T-helper 1 cell treated with Interleukin-12 subunit alpha and Interleukin-12 subunit beta and Interleukin-4 antibody, amounts not matched to agents 30 μg/mL and 1 μg/mL, for 36 hours (primary cell): ENCODE measurements at regions not wholly inside any gene's neighbourhood (a gene's known extent, or its start where the extent isn't known, plus 50 kb on each side); places are given as distances from the start of the nearest gene placed in this dataset.
A peak's percentile ranks its signal among the peaks of the same experiment; 100 is the strongest.

ENCODE experiments used
- H3K27ac Mint-ChIP-seq: one replicate; pipeline ENCODE4 v1.8.0; 2021; ENCODE audit warnings: mild to moderate bottlenecking, mixed read lengths
- H3K27me3 Mint-ChIP-seq: one replicate; pipeline ENCODE4 v1.8.0; 2021; ENCODE audit warnings: low read depth, mixed read lengths
- H3K36me3 Mint-ChIP-seq: one replicate; pipeline ENCODE4 v1.8.0; 2021; ENCODE audit warnings: low read depth, mixed read lengths
- H3K4me1 Mint-ChIP-seq: one replicate; pipeline ENCODE4 v1.8.0; 2021; ENCODE audit warnings: low read depth, mixed read lengths
- H3K4me3 Mint-ChIP-seq: one replicate; pipeline ENCODE4 v1.8.0; 2021; ENCODE audit warnings: mild to moderate bottlenecking, moderate library complexity, mixed read lengths
- H3K9me3 Mint-ChIP-seq: one replicate; pipeline ENCODE4 v1.8.0; 2021; ENCODE audit warnings: mixed read lengths

- no peaks in the 10 kb centered on the region for H3K9me3 Mint-ChIP-seq
- H3K36me3 Mint-ChIP-seq = no peaks in the 10 kb centered on the region
- H3K4me3 Mint-ChIP-seq = no peak overlapping the region
- H3K27me3 Mint-ChIP-seq = peaks cover 28% of the 10 kb centered on the region
- no peak overlapping the region for H3K27ac Mint-ChIP-seq
- H3K4me1 Mint-ChIP-seq = no peaks in the 10 kb centered on the region
These were observed 166.0 kb upstream of the UBL3 start for GRCh38 chr13:30016398-30016797.

DNA sequence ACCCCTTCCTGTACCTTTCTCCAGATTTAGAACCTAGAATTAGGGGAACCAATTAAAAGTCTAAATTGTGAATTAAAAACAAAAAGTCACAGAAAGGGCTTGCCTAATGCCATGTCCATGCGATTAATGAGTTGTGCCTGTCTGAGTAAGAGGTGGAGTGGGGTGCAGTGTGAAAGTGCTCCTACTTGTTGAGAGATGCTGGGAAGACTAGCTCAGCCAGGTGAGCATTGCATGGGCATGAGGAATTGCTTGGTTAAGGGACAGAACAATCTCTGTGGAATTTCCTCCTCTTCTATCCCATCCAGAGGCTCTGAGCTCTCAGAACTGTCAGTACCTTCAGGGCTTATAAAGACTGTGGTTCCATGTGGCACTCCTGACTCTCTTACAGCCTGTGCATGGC lies 159.0 kb upstream of the UBL3 start:
- Mint-ChIP-seq H3K4me1 (peaks cover 23% of the 10 kb centered on the region), H3K27ac (no peak overlapping the region), H3K27me3 (peaks cover 32% of the 10 kb centered on the region), H3K36me3 (no peaks in the 10 kb centered on the region), H3K9me3 (no peaks in the 10 kb centered on the region), H3K4me3 (no peak overlapping the region)

GRCh38 chr13:30006246-30006645 lies 155.8 kb upstream of the UBL3 start:
- peak overlapping the region; percentile 22 for H3K4me3 Mint-ChIP-seq
- no peaks in the 10 kb centered on the region for H3K9me3 Mint-ChIP-seq
- H3K27me3 Mint-ChIP-seq = peaks cover 29% of the 10 kb centered on the region
- H3K27ac Mint-ChIP-seq = peak overlapping the region; percentile 12
- H3K4me1 Mint-ChIP-seq = peaks cover 33% of the 10 kb centered on the region
- no peaks in the 10 kb centered on the region for H3K36me3 Mint-ChIP-seq

DNA sequence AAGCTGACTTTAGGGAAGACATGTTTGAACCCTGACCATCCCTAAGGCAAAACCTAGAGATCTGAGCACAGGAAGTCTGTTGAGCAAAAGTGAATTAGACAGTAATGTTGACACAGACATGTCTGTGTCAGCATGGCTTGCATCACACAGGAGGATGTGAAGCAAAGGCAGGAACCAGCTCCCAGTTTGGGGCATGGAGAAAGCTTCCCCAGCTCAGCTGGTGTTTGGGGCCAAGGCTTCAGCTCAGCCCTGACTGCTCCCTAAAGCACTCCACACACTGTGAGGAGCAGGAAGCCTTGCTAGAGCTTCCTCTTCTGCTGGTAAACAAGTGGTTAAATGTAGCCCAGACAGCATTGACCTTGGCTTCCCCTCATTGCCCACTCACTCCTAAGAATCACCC lies 153.8 kb upstream of the UBL3 start:
- Mint-ChIP-seq H3K4me3 (no peak overlapping the region), H3K36me3 (no peaks in the 10 kb centered on the region), H3K27ac (peak overlapping the region; percentile 0), H3K9me3 (no peaks in the 10 kb centered on the region), H3K4me1 (peaks cover 33% of the 10 kb centered on the region), H3K27me3 (peaks cover 15% of the 10 kb centered on the region)

- H3K27ac Mint-ChIP-seq = no peak overlapping the region
These were observed 152.2 kb upstream of the UBL3 start for GRCh38 chr13:30002577-30002976.

GRCh38 chr13:30000370-30000765 lies 150.0 kb upstream of the UBL3 start:
- Mint-ChIP-seq H3K27me3 (peaks cover 5% of the 10 kb centered on the region), H3K4me3 (no peak overlapping the region), H3K4me1 (peaks cover 20% of the 10 kb centered on the region), H3K27ac (no peak overlapping the region), H3K36me3 (no peaks in the 10 kb centered on the region), H3K9me3 (no peaks in the 10 kb centered on the region)

More at GRCh38 chr13:30002577-30002976, 152.2 kb upstream of the UBL3 start:
- Mint-ChIP-seq H3K36me3 (no peaks in the 10 kb centered on the region), H3K27me3 (peaks cover 6% of the 10 kb centered on the region), H3K4me3 (no peak overlapping the region), H3K9me3 (no peaks in the 10 kb centered on the region), H3K4me1 (peaks cover 33% of the 10 kb centered on the region)

GRCh38 chr13:29999492-30000369 lies 149.3 kb upstream of the UBL3 start:
- Mint-ChIP-seq H3K4me1 (peaks cover 13% of the 10 kb centered on the region), H3K27me3 (peaks cover 3% of the 10 kb centered on the region), H3K4me3 (no peak overlapping the region), H3K27ac (no peak overlapping the region), H3K36me3 (no peaks in the 10 kb centered on the region), H3K9me3 (no peaks in the 10 kb centered on the region)

GRCh38 chr13:29996316-29996715 lies 145.9 kb upstream of the UBL3 start:
- Mint-ChIP-seq H3K4me3 (no peak overlapping the region), H3K27ac (no peak overlapping the region), H3K9me3 (no peaks in the 10 kb centered on the region), H3K4me1 (no peaks in the 10 kb centered on the region), H3K36me3 (no peaks in the 10 kb centered on the region), H3K27me3 (no peaks in the 10 kb centered on the region)

- no peaks in the 10 kb centered on the region for H3K9me3 Mint-ChIP-seq
- no peak overlapping the region for H3K4me3 Mint-ChIP-seq
- H3K4me1 Mint-ChIP-seq = no peaks in the 10 kb centered on the region
- no peaks in the 10 kb centered on the region for H3K27me3 Mint-ChIP-seq
- no peaks in the 10 kb centered on the region for H3K36me3 Mint-ChIP-seq
- H3K27ac Mint-ChIP-seq = no peak overlapping the region
These were observed 144.6 kb upstream of the UBL3 start for GRCh38 chr13:29994911-29995595.

DNA sequence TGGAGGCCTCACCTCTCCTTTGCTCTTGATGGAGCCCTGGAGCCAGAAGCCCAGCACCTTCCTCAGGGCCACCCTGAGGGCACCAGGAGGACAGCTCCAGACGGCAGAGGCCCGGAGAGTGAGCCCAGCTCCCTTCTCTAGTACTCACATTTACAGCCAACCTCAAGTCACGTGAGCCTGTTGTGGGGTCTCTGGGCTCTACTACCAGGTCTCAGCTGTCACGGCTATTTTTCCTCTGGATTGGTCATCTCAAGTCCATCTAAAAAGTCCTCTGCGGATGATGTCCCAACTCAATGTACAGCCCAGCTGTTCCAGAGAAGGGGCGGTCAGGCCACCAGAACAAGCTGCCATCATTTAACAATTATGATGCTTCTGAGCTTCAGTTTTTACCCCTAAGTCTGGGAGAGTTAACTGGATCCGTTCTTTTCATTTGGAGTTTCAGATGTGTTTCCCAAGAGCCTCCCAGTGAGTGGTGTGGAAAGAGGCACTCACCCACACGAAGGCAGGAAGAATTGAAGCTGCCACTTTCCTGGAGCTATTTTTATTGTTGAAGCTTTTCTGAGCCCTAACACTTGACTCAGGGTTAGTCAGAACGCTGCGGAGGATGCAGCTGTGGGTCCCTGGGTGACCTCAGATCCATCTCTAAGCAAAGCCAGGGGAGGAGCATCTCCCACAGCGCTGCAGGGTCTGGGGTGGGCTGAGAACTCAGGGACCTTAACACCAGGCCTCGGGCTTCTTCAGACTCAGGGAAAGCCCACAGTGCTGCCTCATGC lies 143.5 kb upstream of the UBL3 start:
- Mint-ChIP-seq H3K4me1 (no peaks in the 10 kb centered on the region), H3K36me3 (no peaks in the 10 kb centered on the region), H3K9me3 (no peaks in the 10 kb centered on the region), H3K27me3 (no peaks in the 10 kb centered on the region), H3K27ac (no peak overlapping the region), H3K4me3 (no peak overlapping the region)

- Mint-ChIP-seq H3K9me3 (peaks cover 2% of the 10 kb centered on the region), H3K27ac (no peak overlapping the region), H3K27me3 (no peaks in the 10 kb centered on the region), H3K4me1 (no peaks in the 10 kb centered on the region), H3K4me3 (no peak overlapping the region), H3K36me3 (no peaks in the 10 kb centered on the region)
These were observed 142.8 kb upstream of the UBL3 start for GRCh38 chr13:29993196-29993595.

GRCh38 chr13:29991343-29991742 lies 140.9 kb upstream of the UBL3 start:
- H3K27me3 Mint-ChIP-seq = peaks cover 17% of the 10 kb centered on the region
- H3K27ac Mint-ChIP-seq = no peak overlapping the region
- H3K4me3 Mint-ChIP-seq = no peak overlapping the region
- no peaks in the 10 kb centered on the region for H3K4me1 Mint-ChIP-seq
- peaks cover 17% of the 10 kb centered on the region for H3K9me3 Mint-ChIP-seq
- H3K36me3 Mint-ChIP-seq = peaks cover 6% of the 10 kb centered on the region

- H3K4me1 Mint-ChIP-seq = no peaks in the 10 kb centered on the region
- no peak overlapping the region for H3K4me3 Mint-ChIP-seq
- H3K9me3 Mint-ChIP-seq = peaks cover 26% of the 10 kb centered on the region
- peaks cover 44% of the 10 kb centered on the region for H3K27me3 Mint-ChIP-seq
- H3K36me3 Mint-ChIP-seq = peaks cover 8% of the 10 kb centered on the region
- no peak overlapping the region for H3K27ac Mint-ChIP-seq
These were observed 136.9 kb upstream of the UBL3 start for GRCh38 chr13:29987340-29987739.

DNA sequence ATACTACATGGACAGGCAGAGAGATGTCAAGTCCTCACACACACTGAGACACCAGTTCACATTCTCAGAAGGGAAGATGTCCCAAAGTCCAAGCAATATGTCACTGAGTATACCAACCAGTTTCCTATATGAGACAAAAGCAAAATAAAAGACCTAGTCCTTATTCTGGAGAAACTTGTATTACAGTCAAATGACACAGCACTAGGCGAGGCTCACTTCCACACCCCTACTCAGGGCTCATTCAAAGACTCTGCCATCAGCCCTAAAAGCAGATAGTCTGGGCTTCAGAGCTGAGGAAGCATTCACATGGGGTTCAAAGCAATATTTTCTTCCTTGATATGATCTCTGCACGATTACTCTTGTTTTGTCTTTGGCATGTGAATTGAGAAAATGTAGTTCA lies 129.9 kb upstream of the UBL3 start:
- Mint-ChIP-seq H3K27ac (no peak overlapping the region), H3K4me3 (no peak overlapping the region), H3K4me1 (peaks cover 5% of the 10 kb centered on the region), H3K27me3 (peaks cover 23% of the 10 kb centered on the region), H3K36me3 (peaks cover 2% of the 10 kb centered on the region), H3K9me3 (peaks cover 9% of the 10 kb centered on the region)
